BJ (cell line): ENCODE measurements at regions not wholly inside any gene's neighbourhood (a gene's known extent, or its start where the extent isn't known, plus 50 kb on each side); places are given as distances from the start of the nearest gene placed in this dataset.

Experiments
- CTCF ChIA-PET: fragments of 350-600 bp; formaldehyde crosslinking; extraction: SDS; loops from one replicate; lab custom pipeline; 2021; ENCODE audit warnings: antibody characterized with exemption, inconsistent platforms; lab: Yijun Ruan, JAX
- POLR2A ChIA-PET: fragments of 300-600 bp; sonication (Branson Sonifier 250); formaldehyde crosslinking; extraction: SDS; loops from one replicate; lab custom pipeline; 2021; ENCODE audit warnings: antibody characterized with exemption; lab: Charles Lee
- DNase-seq: peaks from one replicate; pipeline ENCODE4 v3.0.0-alpha.2; 2011; ENCODE audit warnings: low read depth
- H3K27me3 ChIP-seq: 2 replicates; pipeline ENCODE4 v1.6.0; 2011; ENCODE audit warnings: low read length; ENCODE audit not compliant: control insufficient read depth, insufficient read depth
- H3K36me3 ChIP-seq: 2 replicates; pipeline ENCODE4 v1.5.1; 2011; ENCODE audit warnings: low read length; ENCODE audit not compliant: control insufficient read depth, insufficient read depth
- H3K4me3 ChIP-seq: 2 replicates; pipeline ENCODE4 v1.5.1; 2011; ENCODE audit warnings: low read depth, mild to moderate bottlenecking, control low read depth, low read length
- TF ChIP-seq, protein P1 (sequence below): IDR thresholded peaks from 2 replicates; pipeline ENCODE4 v1.5.1; 2011; ENCODE audit warnings: low read depth, mild to moderate bottlenecking, control low read depth, inconsistent platforms, low read length, moderate library complexity; ENCODE audit not compliant: insufficient read depth

DNA sequence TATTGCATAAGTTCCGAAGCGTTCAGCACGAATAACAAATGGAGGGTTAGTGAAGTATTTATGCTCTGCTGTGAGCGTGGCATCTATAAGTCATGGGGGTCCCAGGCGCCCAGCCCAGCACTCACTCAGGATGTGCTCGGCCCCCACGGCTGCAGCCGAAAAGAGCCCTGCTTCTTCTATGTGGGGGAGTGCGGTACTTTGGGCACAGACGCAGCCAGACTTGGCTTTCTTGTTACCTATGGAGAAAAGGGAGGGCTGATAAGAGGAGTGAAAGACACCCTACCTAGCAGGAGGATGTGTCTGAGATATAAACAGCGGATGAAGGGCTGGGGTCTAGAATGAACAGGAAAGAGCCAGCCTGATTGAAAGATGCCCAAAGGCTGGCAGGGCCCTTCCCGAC lies 51.4 kb downstream of the MRPL36 start:
- Histone ChIP-seq H3K27me3 (peaks cover 1% of the 10 kb centered on the region; the same call in 1 of the 2 replicates), H3K4me3 (no peak overlapping the region), H3K36me3 (no peaks in the 10 kb centered on the region)
- no peak for DNase-seq
- ChIA-PET POLR2A (no interaction called here), CTCF (interaction anchor here (1.1 kb wide), 1 partner anchor 403 kb away, joined by 3 read pairs; no protein-coding TSS in a partner anchor)
- TF ChIP-seq, protein P1, sequence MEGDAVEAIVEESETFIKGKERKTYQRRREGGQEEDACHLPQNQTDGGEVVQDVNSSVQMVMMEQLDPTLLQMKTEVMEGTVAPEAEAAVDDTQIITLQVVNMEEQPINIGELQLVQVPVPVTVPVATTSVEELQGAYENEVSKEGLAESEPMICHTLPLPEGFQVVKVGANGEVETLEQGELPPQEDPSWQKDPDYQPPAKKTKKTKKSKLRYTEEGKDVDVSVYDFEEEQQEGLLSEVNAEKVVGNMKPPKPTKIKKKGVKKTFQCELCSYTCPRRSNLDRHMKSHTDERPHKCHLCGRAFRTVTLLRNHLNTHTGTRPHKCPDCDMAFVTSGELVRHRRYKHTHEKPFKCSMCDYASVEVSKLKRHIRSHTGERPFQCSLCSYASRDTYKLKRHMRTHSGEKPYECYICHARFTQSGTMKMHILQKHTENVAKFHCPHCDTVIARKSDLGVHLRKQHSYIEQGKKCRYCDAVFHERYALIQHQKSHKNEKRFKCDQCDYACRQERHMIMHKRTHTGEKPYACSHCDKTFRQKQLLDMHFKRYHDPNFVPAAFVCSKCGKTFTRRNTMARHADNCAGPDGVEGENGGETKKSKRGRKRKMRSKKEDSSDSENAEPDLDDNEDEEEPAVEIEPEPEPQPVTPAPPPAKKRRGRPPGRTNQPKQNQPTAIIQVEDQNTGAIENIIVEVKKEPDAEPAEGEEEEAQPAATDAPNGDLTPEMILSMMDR: no peak

DNA sequence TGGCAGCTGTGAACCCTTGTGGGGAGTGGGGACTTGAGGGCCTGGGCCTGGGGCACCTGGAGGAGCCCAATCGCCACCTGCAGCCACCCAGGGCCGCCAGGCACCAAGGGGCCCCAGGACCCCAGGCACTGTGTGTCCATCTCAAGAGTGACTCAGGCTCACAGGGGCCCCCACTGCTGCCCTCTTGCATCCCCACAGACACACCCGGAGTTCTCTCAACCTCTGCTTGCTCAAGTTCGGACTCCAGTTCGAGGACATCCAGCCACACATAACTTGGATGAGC lies 51.9 kb downstream of the MRPL36 start:
- ChIA-PET POLR2A (no interaction called here), CTCF (no interaction called here)
- Histone ChIP-seq H3K27me3 (peaks cover 1% of the 10 kb centered on the region), H3K4me3 (no peak overlapping the region), H3K36me3 (no peaks in the 10 kb centered on the region)
- DNase-seq: no peak
- TF ChIP-seq, protein P1: no peak

DNA sequence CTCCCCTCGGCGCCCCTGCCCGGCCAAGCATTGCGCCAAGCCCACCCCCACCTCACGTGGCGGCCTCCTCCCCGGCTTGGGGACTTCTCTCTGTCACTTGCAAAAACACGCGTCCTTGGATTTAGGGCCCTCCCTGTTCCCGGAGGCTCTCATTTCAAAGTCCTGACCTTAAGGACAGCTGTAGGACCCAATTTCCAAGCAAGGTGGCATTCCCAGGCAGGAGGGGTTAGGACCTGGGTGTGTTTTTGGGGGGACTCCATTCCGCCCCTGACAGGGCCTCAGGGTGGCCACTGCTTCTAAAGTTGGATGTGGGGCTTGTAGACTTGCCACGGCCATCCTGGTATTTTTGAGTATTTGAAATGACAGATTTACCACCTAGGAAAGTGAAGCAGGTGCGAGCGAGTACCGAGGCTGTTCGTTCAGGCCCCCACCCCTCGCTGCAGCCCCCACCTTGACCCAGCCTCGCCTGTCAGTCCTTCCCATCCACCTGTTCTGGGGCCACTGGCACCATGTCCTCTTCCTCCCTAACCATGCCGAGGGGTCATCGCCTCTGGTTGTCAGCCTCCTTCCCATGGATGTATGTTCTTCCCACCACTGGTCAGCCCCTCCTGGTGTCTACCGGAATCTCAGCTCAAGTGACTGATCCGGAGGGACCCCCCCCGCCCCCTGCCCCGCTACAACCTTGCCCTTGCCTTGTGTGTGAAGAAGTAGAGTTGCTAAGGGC lies 52.4 kb downstream of the MRPL36 start:
- ChIA-PET POLR2A (no interaction called here), CTCF (no interaction called here)
- H3K4me3 ChIP-seq: no peak overlapping the region
- no peak for DNase-seq
- TF ChIP-seq, protein P1: no peak
- peaks cover 1% of the 10 kb centered on the region for H3K27me3 ChIP-seq
- H3K36me3 ChIP-seq: no peaks in the 10 kb centered on the region

DNA sequence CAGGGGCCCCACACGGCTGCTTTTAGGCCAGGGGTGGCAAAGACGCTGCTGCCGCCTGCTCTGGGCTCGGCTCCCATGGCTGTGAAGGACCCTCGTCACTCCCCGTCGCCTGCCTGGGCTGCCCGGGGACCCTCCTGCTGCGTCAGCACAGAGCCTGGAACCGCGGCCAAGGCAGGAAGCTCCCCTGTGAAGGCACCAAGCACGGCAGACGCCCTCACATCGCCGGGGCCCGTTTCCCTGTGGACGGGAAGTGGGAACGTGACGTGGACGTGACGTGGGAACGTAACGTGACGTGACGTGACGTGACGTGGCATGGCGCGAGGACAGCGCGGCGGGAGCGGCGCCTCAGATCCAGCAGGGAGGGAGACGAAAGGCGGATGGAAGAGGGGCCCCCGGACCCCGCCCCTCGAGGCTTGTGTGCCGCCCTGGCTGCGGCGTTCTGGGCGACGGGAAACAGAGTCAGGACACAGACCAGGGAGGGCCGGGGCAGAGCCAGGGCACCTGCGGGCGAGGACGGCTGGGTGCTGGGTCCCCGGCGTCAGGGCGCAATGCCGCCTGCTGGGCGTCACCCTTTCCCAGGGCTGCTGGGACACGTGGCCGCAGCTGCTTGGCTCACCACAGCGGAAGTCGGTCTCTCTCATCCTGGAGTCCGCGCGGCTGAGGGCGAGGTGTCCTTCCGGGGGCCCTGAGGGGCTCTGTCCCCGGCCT lies 53.1 kb downstream of the MRPL36 start:
- ChIA-PET POLR2A (no interaction called here), CTCF (no interaction called here)
- H3K4me3 ChIP-seq: no peak overlapping the region
- no peak for DNase-seq
- H3K27me3 ChIP-seq: peaks cover 1% of the 10 kb centered on the region
- TF ChIP-seq, protein P1: no peak
- no peaks in the 10 kb centered on the region for H3K36me3 ChIP-seq

GRCh38 chr5:1745796-1746370 lies 53.8 kb downstream of the MRPL36 start:
- no peak for DNase-seq
- Histone ChIP-seq H3K4me3 (no peak overlapping the region), H3K36me3 (no peaks in the 10 kb centered on the region), H3K27me3 (peaks cover 1% of the 10 kb centered on the region)
- ChIA-PET POLR2A (no interaction called here), CTCF (no interaction called here)
- TF ChIP-seq, protein P1: no peak
